Skin of body (tissue), 1 donor: ENCODE measurements at regions not wholly inside any gene's neighbourhood (a gene's known extent, or its start where the extent isn't known, plus 50 kb on each side); places are given as distances from the start of the nearest gene placed in this dataset.
"Not testable (repeated sequence)": the region's sequence is repeated elsewhere in the genome, so short reads cannot be mapped to it uniquely, and the experiment has no call there.

ENCODE experiments used
- DNase-seq: peaks from one replicate; lab custom pipeline; 2025; lab: John Stamatoyannopoulos, UW

GRCh38 chr2:40564184-40564583 lies 112.3 kb upstream of the SLC8A1 start:
- DNase-seq: no peak

DNA sequence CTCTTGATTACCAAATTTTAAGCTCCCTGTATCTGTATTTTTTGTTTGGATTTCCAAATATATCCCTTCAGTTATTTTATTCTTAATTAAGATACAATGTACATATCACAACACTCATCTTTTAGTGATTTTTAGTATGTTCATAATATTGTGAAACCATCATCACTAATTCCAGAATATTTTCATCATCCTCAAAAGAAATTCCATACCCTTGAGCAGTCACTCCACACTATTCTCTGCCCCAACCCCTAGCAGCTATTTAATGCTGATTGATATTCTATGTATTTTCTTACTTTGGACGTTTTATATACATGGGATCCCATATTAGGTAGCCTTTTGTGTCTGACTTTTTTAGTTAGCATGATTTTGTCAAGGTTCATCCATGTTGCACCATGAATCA lies 127.4 kb upstream of the SLC8A1 start:
- no peak for DNase-seq

GRCh38 chr2:40584432-40584831 lies 132.5 kb upstream of the SLC8A1 start:
- no peak for DNase-seq

DNA sequence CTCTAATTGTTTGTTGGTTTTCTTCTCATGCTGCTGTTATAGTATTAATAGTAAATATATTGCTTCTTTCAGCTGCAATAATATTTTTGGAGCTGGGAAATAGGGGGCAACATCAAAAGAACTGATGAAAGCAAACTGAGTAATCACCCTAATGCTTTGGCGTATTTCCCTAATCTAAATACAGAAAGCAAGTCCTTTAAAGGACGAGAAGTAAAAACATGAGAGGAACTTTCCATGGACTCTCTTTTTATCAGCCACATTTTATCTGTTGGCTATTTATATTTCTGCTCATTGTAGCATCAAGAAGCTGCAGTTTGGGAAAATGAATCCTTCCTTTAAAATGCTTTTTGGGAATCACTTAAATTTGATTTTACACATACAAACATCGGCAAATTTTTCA lies 139.9 kb upstream of the SLC8A1 start:
- no peak for DNase-seq

DNA sequence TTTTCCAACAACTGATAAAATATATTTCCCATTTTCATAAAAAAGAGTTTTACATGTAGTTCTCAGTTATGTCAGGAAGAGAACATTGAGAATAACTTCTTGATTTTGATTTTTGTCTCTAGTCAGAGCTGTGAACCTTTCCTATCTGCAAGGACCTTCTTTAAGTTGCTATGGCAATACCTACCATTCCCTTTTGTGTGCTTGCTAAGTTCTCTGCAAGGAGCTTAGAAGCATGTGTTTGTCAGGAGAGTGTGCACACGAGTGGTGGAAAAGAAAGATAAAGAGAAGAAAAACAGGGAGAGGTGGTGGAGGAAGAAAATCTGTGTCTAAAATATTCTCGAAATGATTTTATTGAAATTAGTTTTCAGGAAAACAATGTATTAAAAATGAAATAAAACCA lies 140.3 kb upstream of the SLC8A1 start:
- DNase-seq: no peak

GRCh38 chr2:40606862-40607261 lies 155.0 kb upstream of the SLC8A1 start:
- DNase-seq: no peak

DNA sequence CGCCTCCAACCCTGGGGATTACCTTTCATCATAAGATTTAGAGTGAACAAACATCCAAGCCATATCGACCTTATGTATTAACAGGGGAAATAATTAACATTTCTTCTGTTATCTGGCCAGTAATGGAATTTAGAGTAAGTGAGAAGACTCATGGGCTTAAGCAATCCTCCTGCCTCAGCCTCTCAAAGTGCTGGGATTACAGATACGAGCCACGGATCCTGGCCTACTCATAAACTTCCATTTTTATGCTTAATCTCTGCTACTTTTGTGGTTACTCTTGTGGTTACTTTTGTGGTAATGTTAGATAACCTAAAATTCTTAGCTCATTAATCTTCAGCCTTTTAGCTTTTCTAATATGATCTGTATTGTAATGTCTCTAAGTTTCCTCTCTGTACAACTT lies 159.3 kb upstream of the SLC8A1 start:
- DNase-seq: no peak

- DNase-seq: no peak
Measured at GRCh38 chr2:40625849-40626248, 174.0 kb upstream of the SLC8A1 start.

DNA sequence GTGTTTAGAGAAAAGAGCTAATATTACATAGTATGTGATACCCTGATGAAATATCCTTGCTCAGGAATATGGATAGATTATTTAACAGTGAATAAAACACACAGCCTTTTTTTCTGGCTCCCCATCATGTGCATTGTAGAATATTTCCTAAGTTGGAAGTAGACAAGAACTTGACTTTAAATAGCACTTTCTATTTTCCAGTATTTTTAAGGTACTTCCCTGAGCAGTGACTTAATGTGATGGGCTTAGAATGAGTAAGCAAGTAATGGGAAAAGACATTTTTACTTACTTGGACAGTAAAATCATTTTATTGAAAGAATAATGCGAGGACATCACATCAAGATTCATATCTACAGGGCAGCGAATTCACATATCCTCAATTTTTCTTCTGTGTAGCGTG lies 176.7 kb upstream of the SLC8A1 start:
- no peak for DNase-seq

DNA sequence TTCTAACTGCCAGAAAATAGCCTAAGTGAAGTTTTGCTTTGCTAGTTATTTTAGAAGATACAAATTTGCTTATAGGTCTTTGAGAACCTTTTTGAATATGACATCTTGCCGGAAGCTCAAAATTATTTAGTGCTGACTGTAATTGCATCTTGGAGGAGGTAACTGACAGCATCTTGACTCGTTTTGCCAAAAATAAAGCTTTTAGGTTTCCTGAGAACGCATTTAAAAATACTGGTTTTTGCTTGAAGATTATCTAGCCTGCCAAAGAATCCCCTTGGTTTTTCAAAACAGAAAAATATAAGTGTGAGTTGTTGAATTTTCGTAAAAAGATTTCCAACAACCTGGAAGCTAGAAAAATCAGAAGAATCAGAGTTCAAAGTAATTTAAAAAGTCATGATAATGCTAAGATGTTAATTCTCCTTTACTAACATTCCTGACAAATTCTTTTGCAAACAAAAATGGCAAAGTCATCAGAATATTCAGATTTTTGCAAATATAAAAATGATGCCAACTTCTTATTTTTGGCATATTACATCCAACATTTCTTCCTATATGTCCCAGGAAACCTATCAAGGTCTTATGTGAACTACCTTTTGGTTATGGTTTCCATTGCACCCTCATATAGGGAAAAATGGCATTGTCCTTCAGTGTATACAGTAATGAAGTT lies 178.0 kb upstream of the SLC8A1 start:
- no peak for DNase-seq

- peak; percentile 71 for DNase-seq
Measured at GRCh38 chr2:40639320-40639719, 187.4 kb upstream of the SLC8A1 start.

GRCh38 chr2:40642237-40642636 lies 190.3 kb upstream of the SLC8A1 start:
- no peak for DNase-seq

GRCh38 chr2:40642726-40643125 lies 190.8 kb upstream of the SLC8A1 start:
- DNase-seq: no peak

DNA sequence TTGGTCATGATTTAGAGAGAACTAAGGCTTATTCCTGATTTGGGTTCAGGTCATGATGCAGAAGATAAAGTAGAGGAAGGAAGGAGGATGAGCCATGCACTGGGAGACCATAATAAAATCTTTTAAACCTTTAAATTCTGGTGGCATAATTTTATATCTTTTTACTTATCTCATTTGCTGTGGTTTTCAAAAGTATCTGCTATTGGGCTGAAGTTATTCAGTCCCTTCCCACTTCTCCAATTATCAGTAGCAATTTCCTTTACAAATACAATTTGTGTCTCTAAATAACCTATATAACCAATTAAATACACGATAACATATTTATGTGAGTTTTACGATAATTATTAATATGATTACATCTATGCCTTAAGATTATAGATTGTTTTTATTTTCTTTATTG lies 194.8 kb upstream of the SLC8A1 start:
- no peak for DNase-seq

GRCh38 chr2:40652155-40652554 lies 200.3 kb upstream of the SLC8A1 start:
- DNase-seq: no peak

DNA sequence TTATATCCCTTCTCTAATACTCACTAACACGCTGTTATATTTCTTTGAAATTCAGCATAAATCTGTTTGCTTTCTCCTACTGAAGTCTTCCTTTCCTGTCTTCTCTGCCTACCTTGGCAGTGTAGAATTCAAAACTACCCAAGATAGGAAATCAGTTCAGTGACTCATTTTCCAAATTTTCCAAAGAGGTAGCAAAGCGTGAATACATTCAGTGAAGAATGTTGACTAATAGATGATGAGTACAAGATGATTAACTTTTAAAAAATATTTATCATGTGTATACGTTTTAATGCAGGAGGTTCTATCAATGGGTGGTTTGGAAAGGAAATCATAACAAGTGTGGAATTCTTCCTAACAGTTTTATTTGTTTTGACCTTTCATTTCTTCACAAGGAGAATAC lies 201.9 kb upstream of the SLC8A1 start:
- DNase-seq: no peak

GRCh38 chr2:40654346-40654745 lies 202.5 kb upstream of the SLC8A1 start:
- no peak for DNase-seq

DNA sequence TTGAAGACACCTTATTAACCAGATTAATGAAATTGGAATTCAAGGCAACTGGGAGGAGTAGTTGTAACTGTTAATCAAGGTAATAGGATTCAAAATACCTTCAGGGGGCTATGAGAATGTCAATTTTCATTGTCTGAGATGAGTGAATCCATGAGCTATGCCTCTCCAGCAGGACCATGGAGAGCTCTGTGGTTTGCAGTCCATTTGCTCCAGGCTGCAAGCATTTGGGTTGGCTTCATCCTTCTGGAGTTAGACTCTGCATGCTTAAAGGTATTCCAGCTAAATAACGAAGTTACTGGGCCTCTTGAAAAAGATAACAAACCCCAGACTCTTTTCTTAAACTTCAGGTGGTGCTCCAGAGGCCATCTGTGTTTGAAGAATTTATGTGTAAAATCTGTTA lies 207.1 kb upstream of the SLC8A1 start:
- no peak for DNase-seq

- no peak for DNase-seq
Measured at GRCh38 chr2:40665493-40666232, 213.8 kb upstream of the SLC8A1 start.

DNA sequence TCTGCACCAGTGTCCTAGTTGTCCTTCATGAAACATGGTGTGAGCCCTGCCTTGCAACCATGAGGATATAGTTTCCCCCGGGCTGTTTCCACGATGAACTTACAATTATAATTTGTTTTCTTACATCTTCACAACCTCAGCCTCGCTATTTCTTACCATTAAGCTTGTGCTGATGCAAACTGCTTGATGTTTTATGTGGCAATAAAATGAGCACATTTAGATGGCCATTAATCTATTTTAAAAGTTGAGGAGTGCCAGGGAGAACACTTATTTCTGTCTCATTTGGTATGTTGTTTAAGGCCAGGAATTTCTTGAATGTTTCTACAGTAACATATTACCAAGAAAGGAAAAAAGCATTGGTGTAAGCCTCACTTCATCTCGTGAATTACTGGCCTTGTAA lies 214.5 kb upstream of the SLC8A1 start:
- DNase-seq: no peak

DNA sequence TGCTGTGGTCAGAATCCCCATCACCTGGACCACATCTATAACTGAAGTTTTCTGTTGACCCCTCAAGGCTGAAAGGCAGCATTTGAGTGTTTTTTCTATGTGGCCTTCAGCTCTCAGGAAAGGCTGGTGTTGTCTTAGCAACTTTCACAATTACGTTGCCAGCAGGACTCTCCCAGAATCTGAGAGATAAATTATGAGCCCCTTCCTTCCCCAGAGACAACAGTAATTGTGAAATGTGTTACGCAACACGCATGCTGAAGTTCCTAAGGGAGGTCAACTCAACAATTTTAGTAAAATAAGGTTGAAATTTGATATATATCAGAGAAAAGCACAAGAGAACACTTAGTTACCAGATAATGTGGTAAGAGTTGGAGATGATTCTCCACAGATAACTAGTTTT lies 216.5 kb upstream of the SLC8A1 start:
- DNase-seq: no peak

GRCh38 chr2:40676134-40676790 lies 224.4 kb upstream of the SLC8A1 start:
- DNase-seq: not testable (repeated sequence)

DNA sequence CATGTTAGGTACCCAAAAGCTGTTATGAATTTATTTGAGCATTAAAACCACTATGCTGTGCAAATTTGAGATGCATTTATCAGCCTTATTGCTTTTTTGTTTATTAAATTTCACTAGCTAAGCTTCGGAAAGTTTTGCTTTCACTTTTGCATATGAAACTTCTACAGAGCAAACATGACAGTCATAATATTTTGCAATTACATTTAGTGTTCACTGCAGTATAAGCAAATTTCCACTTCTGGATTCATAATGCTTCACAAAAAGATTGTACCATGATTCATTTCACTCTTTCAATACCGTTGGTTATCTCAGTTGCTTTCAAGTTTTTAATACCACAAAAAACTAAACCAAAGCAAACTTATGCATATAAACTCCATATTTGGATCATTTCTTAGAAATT lies 228.7 kb upstream of the SLC8A1 start:
- DNase-seq: no peak
